IMR-90 (cell line): ENCODE measurements at regions not wholly inside any gene's neighbourhood (a gene's known extent, or its start where the extent isn't known, plus 50 kb on each side); places are given as distances from the start of the nearest gene placed in this dataset.

ENCODE experiments used
- ATAC-seq: fragments of 200-7000 bp; cut with Tn5 transposase; 2 replicates; pipeline ENCODE4 v1.9.1; 2020; ENCODE audit warnings: low read depth, mild to moderate bottlenecking, moderate library complexity
- BruUV-seq: library from RNA; stranded (reverse); fragments of 400-500 nt; replicated peaks from 2 replicates; lab custom pipeline; 2021; lab: Mats Ljungman, UMichigan
- CTCF ChIA-PET: fragments of 300-600 bp; formaldehyde crosslinking; extraction: SDS; loops from one replicate; lab custom pipeline; 2021; ENCODE audit warnings: antibody characterized with exemption; lab: Yijun Ruan, JAX
- POLR2A ChIA-PET: fragments of 300-600 bp; sonication (Branson Sonifier 250); formaldehyde crosslinking; loops from one replicate; lab custom pipeline; 2022; ENCODE audit warnings: antibody characterized with exemption; ENCODE audit not compliant: unreplicated experiment; lab: Charles Lee
- DNase-seq: peaks from one replicate; pipeline ENCODE4 v3.0.0; 2013
- H2AFZ ChIP-seq: replicated peaks from 2 replicates; pipeline ENCODE3; 2013; ENCODE audit warnings: low read length, mild to moderate bottlenecking; ENCODE audit not compliant: poor library complexity
- H2AK5ac ChIP-seq: 2 replicates; pipeline ENCODE4 v1.6.1; 2013; ENCODE audit warnings: low read depth, low read length, inconsistent platforms
- H2AK9ac ChIP-seq: replicated peaks from 2 replicates; pipeline ENCODE3; 2013; ENCODE audit warnings: mild to moderate bottlenecking, low read depth, low read length, moderate library complexity; ENCODE audit not compliant: poor library complexity
- H2BK120ac ChIP-seq: 2 replicates; pipeline ENCODE4 v1.6.1; 2013; ENCODE audit warnings: low read depth, low read length, inconsistent platforms
- H2BK15ac ChIP-seq: 3 replicates; pipeline ENCODE4 v1.6.1; 2013; ENCODE audit warnings: low read depth, low read length, inconsistent platforms
- H2BK20ac ChIP-seq: 2 replicates; pipeline ENCODE4 v1.6.1; 2013; ENCODE audit warnings: low read depth, mild to moderate bottlenecking, inconsistent platforms, low read length, moderate library complexity
- H2BK5ac ChIP-seq: 2 replicates; pipeline ENCODE4 v1.6.1; 2013; ENCODE audit warnings: mild to moderate bottlenecking, low read depth, low read length, inconsistent platforms; ENCODE audit not compliant: poor library complexity, severe bottlenecking
- H3K14ac ChIP-seq: replicated peaks from 2 replicates; pipeline ENCODE4 v1.6.1; 2013; ENCODE audit warnings: low read depth, low read length, inconsistent platforms
- H3K18ac ChIP-seq: 2 replicates; pipeline ENCODE4 v1.6.1; 2013; ENCODE audit warnings: low read depth, low read length, control low read depth
- H3K23ac ChIP-seq: 2 replicates; pipeline ENCODE4 v1.6.1; 2013; ENCODE audit warnings: low read depth, low read length, inconsistent platforms
- H3K27ac ChIP-seq: 2 replicates; pipeline ENCODE4 v1.5.1; 2013; ENCODE audit warnings: mild to moderate bottlenecking, control low read depth, low read length; ENCODE audit not compliant: insufficient read depth
- H3K27me3 ChIP-seq: 2 replicates; pipeline ENCODE4 v1.6.1; 2013; ENCODE audit warnings: low read length; ENCODE audit not compliant: control insufficient read depth, insufficient read depth
- H3K36me3 ChIP-seq: 2 replicates; pipeline ENCODE4 v1.6.1; 2013; ENCODE audit warnings: low read length, mixed read lengths; ENCODE audit not compliant: control insufficient read depth, insufficient read depth
- H3K4ac ChIP-seq: 2 replicates; pipeline ENCODE4 v1.6.1; 2013; ENCODE audit warnings: low read depth, low read length, inconsistent platforms
- H3K4me1 ChIP-seq: 2 replicates; pipeline ENCODE4 v1.6.1; 2013; ENCODE audit warnings: low read length, mixed read lengths; ENCODE audit not compliant: control insufficient read depth, insufficient read depth
- H3K4me2 ChIP-seq: 2 replicates; pipeline ENCODE4 v1.6.1; 2013; ENCODE audit warnings: low read depth, mild to moderate bottlenecking, control low read depth, low read length, moderate library complexity
- H3K4me3 ChIP-seq: 2 replicates; pipeline ENCODE4 v1.5.1; 2013; ENCODE audit warnings: low read depth, mild to moderate bottlenecking, control low read depth, low read length, moderate library complexity; ENCODE audit not compliant: insufficient read depth
- H3K56ac ChIP-seq: 2 replicates; pipeline ENCODE4 v1.6.1; 2013; ENCODE audit warnings: low read length, inconsistent platforms; ENCODE audit not compliant: insufficient read depth; ENCODE audit errors: extremely low read depth
- H3K79me1 ChIP-seq, 2 experiments: 2 replicates each; pipeline ENCODE4 v1.6.1; 2013; ENCODE audit warnings: low read length in 2 of 2, inconsistent platforms in 1 of 2, low read depth in 1 of 2
- H3K9ac ChIP-seq: 2 replicates; pipeline ENCODE4 v1.6.1; 2013; ENCODE audit warnings: low read depth, low read length, control low read depth
- H3K9me1 ChIP-seq: 2 replicates; pipeline ENCODE4 v1.6.1; 2013; ENCODE audit warnings: low read length, inconsistent platforms; ENCODE audit not compliant: insufficient read depth
- H3K9me3 ChIP-seq: 2 replicates; pipeline ENCODE4 v1.6.1; 2013; ENCODE audit warnings: low read length; ENCODE audit not compliant: control insufficient read depth, insufficient read depth
- H4K20me1 ChIP-seq: 2 replicates; pipeline ENCODE4 v1.6.1; 2013; ENCODE audit warnings: low read length, inconsistent platforms; ENCODE audit not compliant: insufficient read depth
- H4K5ac ChIP-seq: 2 replicates; pipeline ENCODE4 v1.6.1; 2013; ENCODE audit warnings: mild to moderate bottlenecking, low read depth, low read length, control low read depth
- H4K8ac ChIP-seq, 2 experiments: 2 replicates each; pipeline ENCODE4 v1.6.1; 2013; ENCODE audit warnings: low read depth in 2 of 2, low read length in 2 of 2, control low read depth in 1 of 2, inconsistent platforms in 1 of 2
- H4K91ac ChIP-seq: 2 replicates; pipeline ENCODE4 v1.6.1; 2013; ENCODE audit warnings: low read depth, low read length, inconsistent platforms; ENCODE audit not compliant: insufficient read depth
- BHLHE40 ChIP-seq: fragments of 150-350 bp; IDR thresholded peaks from 2 replicates; pipeline ENCODE4 v1.6.1; 2016; ENCODE audit warnings: mild to moderate bottlenecking, low read depth, low read length
- CEBPB ChIP-seq: IDR thresholded peaks from 2 replicates; pipeline ENCODE4 v1.6.1; 2012; ENCODE audit warnings: low read depth, low read length, improper control_type of control experiment
- CHD1 ChIP-seq: IDR thresholded peaks from 2 replicates; pipeline ENCODE4 v1.6.1; 2012; ENCODE audit warnings: low read depth, low read length, improper control_type of control experiment
- FOS ChIP-seq: fragments of 150-350 bp; IDR thresholded peaks from 2 replicates; pipeline ENCODE4 v1.6.1; 2016; ENCODE audit warnings: low read depth, low read length
- MAFK ChIP-seq: IDR thresholded peaks from 2 replicates; pipeline ENCODE4 v1.6.1; 2012; ENCODE audit warnings: low read depth, low read length, improper control_type of control experiment
- MAZ ChIP-seq: IDR thresholded peaks from 2 replicates; pipeline ENCODE4 v1.6.1; 2012; ENCODE audit warnings: low read depth, mild to moderate bottlenecking, low read length, improper control_type of control experiment, moderate library complexity, borderline replicate concordance
- MXI1 ChIP-seq: IDR thresholded peaks from 2 replicates; pipeline ENCODE4 v1.6.1; 2012; ENCODE audit warnings: low read depth, mild to moderate bottlenecking, low read length, moderate library complexity, borderline replicate concordance
- NFE2L2 ChIP-seq: fragments of 150-350 bp; IDR thresholded peaks from 2 replicates; pipeline ENCODE4 v1.6.1; 2016; ENCODE audit warnings: low read depth, mild to moderate bottlenecking, low read length
- POLR2A ChIP-seq: IDR thresholded peaks from 2 replicates; pipeline ENCODE4 v1.6.1; 2012; ENCODE audit warnings: mild to moderate bottlenecking, low read depth, low read length
- RAD21 ChIP-seq: IDR thresholded peaks from 2 replicates; pipeline ENCODE4 v1.6.1; 2012; ENCODE audit warnings: low read length, improper control_type of control experiment
- RCOR1 ChIP-seq: IDR thresholded peaks from 2 replicates; pipeline ENCODE4 v1.6.1; 2012; ENCODE audit warnings: mild to moderate bottlenecking, low read length, improper control_type of control experiment; ENCODE audit not compliant: insufficient replicate concordance
- RFX5 ChIP-seq: IDR thresholded peaks from 2 replicates; pipeline ENCODE4 v1.8.0; 2012; ENCODE audit warnings: low read depth, mild to moderate bottlenecking, low read length, moderate library complexity
- SMC3 ChIP-seq: fragments of 150-350 bp; IDR thresholded peaks from 2 replicates; pipeline ENCODE4 v1.6.1; 2016; ENCODE audit warnings: low read depth, mild to moderate bottlenecking, antibody characterized with exemption, low read length, moderate library complexity
- WGBS, 2 experiments: methylation state at CpG; one replicate each; pipeline versions ENCODE4 v1.1.5 to v1.1.7; 2013; ENCODE audit warnings: missing lambda C conversion rate in 2 of 2; ENCODE audit not compliant: insufficient read length in 1 of 2; ENCODE audit errors: extremely low coverage in 2 of 2; 5-methylcytosine and 5-hydroxymethylcytosine counted together
- dilution Hi-C: fragments of 300-500 bp; cut with HindIII; formaldehyde crosslinking; loops from one replicate; pipeline ENCODE4 v1.14.3; 2018; ENCODE audit warnings: low sequenced_read_pairs; ENCODE audit not compliant: unreplicated experiment
- in situ Hi-C: fragments of 300-500 bp; cut with MboI; formaldehyde crosslinking; loops from 3 replicates; pipeline ENCODE4 v1.14.3; 2019; ENCODE audit warnings: low sequenced_read_pairs, inconsistent platforms, mixed read lengths
- intact Hi-C: fragments of 100-400 bp; cut with micrococcal nuclease; formaldehyde crosslinking; loops from 2 replicates; pipeline ENCODE4 v1.10.0; 2022
- TF ChIP-seq, protein P1 (sequence below): fragments of 150-350 bp; IDR thresholded peaks from 2 replicates; pipeline ENCODE4 v1.6.1; 2016; ENCODE audit warnings: low read depth, mild to moderate bottlenecking, low read length, moderate library complexity, borderline replicate concordance
- TF ChIP-seq, protein P2 (sequence below): conservative IDR thresholded peaks from 2 replicates; pipeline ENCODE4 v1.5.1; 2012; ENCODE audit warnings: mild to moderate bottlenecking, low read depth, low read length, improper control_type of control experiment
- TF ChIP-seq, protein P3 (sequence below): fragments of 150-350 bp; IDR thresholded peaks from 2 replicates; pipeline ENCODE4 v1.6.1; 2017; ENCODE audit warnings: mild to moderate bottlenecking, antibody characterized with exemption, low read length, low read depth

DNA sequence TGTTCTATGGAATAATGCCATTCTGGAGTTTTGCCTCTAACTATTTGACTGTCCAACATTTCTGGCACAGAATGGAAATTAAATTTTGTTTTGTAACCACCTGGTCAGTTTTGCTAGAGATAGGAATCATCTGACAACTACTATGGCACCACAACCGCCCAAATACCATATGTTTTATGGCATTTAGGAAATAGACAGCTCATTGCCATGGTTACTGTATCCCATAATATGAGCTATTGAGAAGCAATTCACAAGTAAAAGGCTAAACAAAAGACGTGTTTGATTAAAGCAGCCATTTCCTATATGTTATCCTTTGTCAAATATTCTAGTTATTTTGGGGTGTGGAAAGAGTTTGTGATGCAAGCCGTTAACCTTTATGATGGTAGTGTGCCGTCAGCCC lies 1105.3 kb upstream of the LCORL start:
- H3K36me3 ChIP-seq = no peaks in the 10 kb centered on the region
- H3K79me1 ChIP-seq = no peaks in the 10 kb centered on the region
- H3K56ac ChIP-seq = no peak overlapping the region
- H3K9me1 ChIP-seq = no peaks in the 10 kb centered on the region
- POLR2A ChIA-PET = no interaction called here
- H3K9ac ChIP-seq = no peak overlapping the region
- ATAC-seq = no peak
- dilution Hi-C loops (no loop called here), in situ Hi-C loops (no loop called here), intact Hi-C loops (no loop called here)
- no peak overlapping the region for H3K18ac ChIP-seq
- H3K9me3 ChIP-seq = no peaks in the 10 kb centered on the region
- H2AK5ac ChIP-seq = no peak overlapping the region
- H2AFZ ChIP-seq = no peak overlapping the region
- no TSS peak for BruUV-seq
- no peak overlapping the region for H2AK9ac ChIP-seq
- H2BK5ac ChIP-seq = no peak overlapping the region
- no peak overlapping the region for H3K4me2 ChIP-seq
- no peak overlapping the region for H4K91ac ChIP-seq
- H3K27me3 ChIP-seq = no peaks in the 10 kb centered on the region
- CTCF ChIA-PET = no interaction called here
- H3K4me3 ChIP-seq = no peak overlapping the region
- no peak overlapping the region for H3K4ac ChIP-seq
- H3K14ac ChIP-seq = no peak overlapping the region
- H2BK120ac ChIP-seq = no peak overlapping the region
- H4K5ac ChIP-seq = no peak overlapping the region
- no peak overlapping the region for H2BK20ac ChIP-seq
- H4K8ac ChIP-seq = no peak overlapping the region
- H2BK15ac ChIP-seq = no peak overlapping the region
- H3K4me1 ChIP-seq = no peaks in the 10 kb centered on the region
- H3K27ac ChIP-seq = no peak overlapping the region
- H3K23ac ChIP-seq = no peak overlapping the region
- H4K20me1 ChIP-seq = no peaks in the 10 kb centered on the region
- TF ChIP-seq MAZ = no peak
- no peak for TF ChIP-seq MAFK
- TF ChIP-seq, protein P1, sequence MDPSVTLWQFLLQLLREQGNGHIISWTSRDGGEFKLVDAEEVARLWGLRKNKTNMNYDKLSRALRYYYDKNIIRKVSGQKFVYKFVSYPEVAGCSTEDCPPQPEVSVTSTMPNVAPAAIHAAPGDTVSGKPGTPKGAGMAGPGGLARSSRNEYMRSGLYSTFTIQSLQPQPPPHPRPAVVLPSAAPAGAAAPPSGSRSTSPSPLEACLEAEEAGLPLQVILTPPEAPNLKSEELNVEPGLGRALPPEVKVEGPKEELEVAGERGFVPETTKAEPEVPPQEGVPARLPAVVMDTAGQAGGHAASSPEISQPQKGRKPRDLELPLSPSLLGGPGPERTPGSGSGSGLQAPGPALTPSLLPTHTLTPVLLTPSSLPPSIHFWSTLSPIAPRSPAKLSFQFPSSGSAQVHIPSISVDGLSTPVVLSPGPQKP = no peak
- TF ChIP-seq, protein P2, sequence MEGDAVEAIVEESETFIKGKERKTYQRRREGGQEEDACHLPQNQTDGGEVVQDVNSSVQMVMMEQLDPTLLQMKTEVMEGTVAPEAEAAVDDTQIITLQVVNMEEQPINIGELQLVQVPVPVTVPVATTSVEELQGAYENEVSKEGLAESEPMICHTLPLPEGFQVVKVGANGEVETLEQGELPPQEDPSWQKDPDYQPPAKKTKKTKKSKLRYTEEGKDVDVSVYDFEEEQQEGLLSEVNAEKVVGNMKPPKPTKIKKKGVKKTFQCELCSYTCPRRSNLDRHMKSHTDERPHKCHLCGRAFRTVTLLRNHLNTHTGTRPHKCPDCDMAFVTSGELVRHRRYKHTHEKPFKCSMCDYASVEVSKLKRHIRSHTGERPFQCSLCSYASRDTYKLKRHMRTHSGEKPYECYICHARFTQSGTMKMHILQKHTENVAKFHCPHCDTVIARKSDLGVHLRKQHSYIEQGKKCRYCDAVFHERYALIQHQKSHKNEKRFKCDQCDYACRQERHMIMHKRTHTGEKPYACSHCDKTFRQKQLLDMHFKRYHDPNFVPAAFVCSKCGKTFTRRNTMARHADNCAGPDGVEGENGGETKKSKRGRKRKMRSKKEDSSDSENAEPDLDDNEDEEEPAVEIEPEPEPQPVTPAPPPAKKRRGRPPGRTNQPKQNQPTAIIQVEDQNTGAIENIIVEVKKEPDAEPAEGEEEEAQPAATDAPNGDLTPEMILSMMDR = no peak
- TF ChIP-seq CHD1 = no peak
- no peak for TF ChIP-seq SMC3
- no peak for TF ChIP-seq POLR2A
- no peak for TF ChIP-seq RFX5
- TF ChIP-seq, protein P3, sequence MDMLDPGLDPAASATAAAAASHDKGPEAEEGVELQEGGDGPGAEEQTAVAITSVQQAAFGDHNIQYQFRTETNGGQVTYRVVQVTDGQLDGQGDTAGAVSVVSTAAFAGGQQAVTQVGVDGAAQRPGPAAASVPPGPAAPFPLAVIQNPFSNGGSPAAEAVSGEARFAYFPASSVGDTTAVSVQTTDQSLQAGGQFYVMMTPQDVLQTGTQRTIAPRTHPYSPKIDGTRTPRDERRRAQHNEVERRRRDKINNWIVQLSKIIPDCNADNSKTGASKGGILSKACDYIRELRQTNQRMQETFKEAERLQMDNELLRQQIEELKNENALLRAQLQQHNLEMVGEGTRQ = no peak
- TF ChIP-seq MXI1 = no peak
- no peak for TF ChIP-seq FOS
- no peak for TF ChIP-seq CEBPB
- no peak for TF ChIP-seq NFE2L2
- no peak for TF ChIP-seq BHLHE40
- no peak for TF ChIP-seq RAD21
- TF ChIP-seq RCOR1 = no peak
- DNase-seq = no peak
- WGBS, 2 experiments = no CpG with 5 or more reads among the region's 4 CpGs
